ENCODE measurements at regions not wholly inside any gene's neighbourhood (a gene's known extent, or its start where the extent isn't known, plus 50 kb on each side); places are given as distances from the start of the nearest gene placed in this dataset.

DNA sequence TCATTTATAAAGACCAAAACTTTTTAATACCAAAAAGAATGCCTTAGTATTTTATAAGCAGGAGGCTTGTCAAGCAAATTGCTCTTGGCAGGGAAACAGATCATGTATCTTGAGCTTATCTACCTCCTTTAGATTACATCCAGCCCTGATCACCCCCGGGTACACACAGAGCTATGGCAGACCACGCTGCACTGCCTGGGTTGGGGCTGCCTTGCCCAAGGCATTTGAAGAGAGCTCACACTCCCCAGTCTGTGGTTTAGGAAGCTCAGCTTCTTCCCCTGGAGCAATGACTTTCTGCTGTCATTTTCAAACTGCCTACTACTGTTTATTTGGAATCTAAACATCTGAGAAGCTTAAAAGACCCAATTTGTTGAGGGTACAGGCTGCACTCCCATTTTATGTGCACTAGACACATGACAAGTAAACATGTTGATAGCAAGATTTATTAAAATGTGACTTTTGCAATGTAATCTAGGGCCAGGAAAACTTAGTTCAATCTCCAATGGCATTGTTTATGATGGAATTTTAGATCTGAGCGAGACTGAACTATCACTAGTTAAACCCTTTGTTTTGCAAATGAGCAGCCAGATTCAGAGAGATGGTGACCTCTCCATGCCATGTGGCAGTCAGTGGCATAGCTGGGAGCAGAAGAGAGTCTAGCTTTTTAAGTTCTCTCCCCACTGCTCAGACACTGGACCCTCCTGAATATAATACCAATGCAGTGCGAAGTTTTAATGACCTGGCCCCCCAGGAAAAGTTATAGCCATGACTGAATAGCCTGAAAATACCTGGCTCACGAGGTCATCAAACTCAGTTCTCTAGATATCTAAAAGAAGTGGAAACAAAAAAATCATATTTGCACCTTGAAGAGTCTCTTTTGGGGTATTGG is 214.9 kb downstream of the HLX start:
- Histone ChIP-seq H2AFZ (ENCODE audit: low read depth, low read length) (no peak overlapping the region), H4K20me1 (replicated peaks; ENCODE audit: control insufficient read depth, extremely low read depth, insufficient read depth, low read length) (no peaks in the 10 kb centered on the region), H3K27me3 (ENCODE audit: control insufficient read depth in 2 of 2, insufficient read depth in 2 of 2, low read length in 2 of 2) (no peaks in the 10 kb centered on the region), H3K9ac (replicated peaks; ENCODE audit: extremely low read depth, insufficient read depth, low read length) (no peak overlapping the region), H3K36me3 (ENCODE audit: control insufficient read depth in 2 of 2, extremely low read depth in 1 of 2, insufficient read depth in 2 of 2, low read length in 2 of 2) (no peaks in the 10 kb centered on the region), H3K9me3 (replicated peaks; ENCODE audit: control insufficient read depth, insufficient read depth, low read length) (no peaks in the 10 kb centered on the region), H3K4me1 (ENCODE audit: control insufficient read depth, extremely low read depth, insufficient read depth, low read length) (peaks cover 17% of the 10 kb centered on the region), H3K4me3 (replicated peaks in 1 of 3; ENCODE audit: insufficient read depth in 1 of 3, low read depth in 1 of 3, low read length in 3 of 3) (no peak overlapping the region), H3K9me1 (replicated peaks; ENCODE audit: control insufficient read depth, extremely low read depth, insufficient read depth, low read length) (no peaks in the 10 kb centered on the region), H3K4me2 (ENCODE audit: insufficient read depth, low read length) (no peak overlapping the region), H3K79me2 (ENCODE audit: control insufficient read depth, insufficient read depth, low read length) (no peaks in the 10 kb centered on the region), H3K27ac (ENCODE audit: insufficient read depth, low read depth, low read length) (no peak overlapping the region)
- BruUV-seq (replicated peaks): no TSS peak
- FAIRE-seq: no peak
- no peak for TF ChIP-seq FOS (IDR thresholded peaks at IDR 0.05; ENCODE audit: borderline replicate concordance, insufficient read depth, low read length)
- no peak for TF ChIP-seq GATA2 (IDR thresholded peaks at IDR 0.05; ENCODE audit: insufficient read depth, insufficient read length, low read depth, low read length)
- no peak for TF ChIP-seq MAX (IDR thresholded peaks at IDR 0.05; ENCODE audit: insufficient read depth, insufficient read length)
- no peak for TF ChIP-seq POLR2AphosphoS5 (IDR thresholded peaks at IDR 0.05; ENCODE audit: insufficient read depth, low read depth, low read length)
- no peak for TF ChIP-seq POLR2A (IDR thresholded peaks at IDR 0.05; ENCODE audit: low read depth, low read length)
- no peak for TF ChIP-seq MYC (IDR thresholded peaks at IDR 0.05; ENCODE audit: low read depth, low read length)
- no peak for TF ChIP-seq EZH2 (IDR thresholded peaks at IDR 0.05; ENCODE audit: borderline replicate concordance, low read depth, low read length, severe bottlenecking)
- no peak for TF ChIP-seq JUN (IDR thresholded peaks at IDR 0.05; ENCODE audit: borderline replicate concordance, insufficient read depth, insufficient read length, low read depth)
- TF ChIP-seq CTCF (IDR thresholded peaks at IDR 0.05; ENCODE audit: extremely low read depth in 1 of 2, insufficient read depth in 1 of 2, low read depth in 1 of 2, low read length in 2 of 2): no peak
- dilution Hi-C loops (cut with MboI; ENCODE audit: extremely low pct_ligation_motif_present, low sequenced_read_pairs): no loop called here
- no peak for DNase-seq (ENCODE audit: low read depth, low spot score)
- ChIA-PET CTCF (interaction anchor here (0.7 kb wide), 1 partner anchor 110 kb away, joined by 3 read pairs; no protein-coding TSS in a partner anchor), POLR2A (no interaction called here)
- intact Hi-C loops (cut with micrococcal nuclease): no loop called here
